Activated CD8-positive, alpha-beta T cell treated with anti-CD3 and anti-CD28 coated beads for 36 hours (primary cell): ENCODE measurements at regions not wholly inside any gene's neighbourhood (a gene's known extent, or its start where the extent isn't known, plus 50 kb on each side); places are given as distances from the start of the nearest gene placed in this dataset.

ENCODE experiments used
- ATAC-seq: fragments of 200-7000 bp; cut with Tn5 transposase; one replicate; pipeline ENCODE4 v1.10.0; 2021; ENCODE audit warnings: mild to moderate bottlenecking, moderate library complexity
- CTCF ChIA-PET: fragments of 350-600 bp; sonication (Branson Sonifier 250); formaldehyde crosslinking; loops from one replicate; lab custom pipeline; 2021; ENCODE audit warnings: antibody characterized with exemption; lab: Charles Lee
- POLR2A ChIA-PET: fragments of 350-600 bp; sonication (Branson Sonifier 250); formaldehyde crosslinking; loops from one replicate; lab custom pipeline; 2021; ENCODE audit warnings: antibody characterized with exemption; lab: Charles Lee
- DNase-seq: peaks from one replicate; pipeline ENCODE4 v3.0.0-alpha.2; 2020
- H3K27ac Mint-ChIP-seq: one replicate; pipeline ENCODE4 v1.8.0; 2021; ENCODE audit warnings: mild to moderate bottlenecking, mixed read lengths
- H3K27me3 Mint-ChIP-seq: one replicate; pipeline ENCODE4 v1.8.0; 2021; ENCODE audit warnings: mixed read lengths
- H3K36me3 Mint-ChIP-seq: one replicate; pipeline ENCODE4 v1.8.0; 2021; ENCODE audit warnings: low read depth, mixed read lengths
- H3K4me1 Mint-ChIP-seq: one replicate; pipeline ENCODE4 v1.8.0; 2021; ENCODE audit warnings: low read depth, mixed read lengths
- H3K4me3 Mint-ChIP-seq: one replicate; pipeline ENCODE4 v1.8.0; 2021; ENCODE audit warnings: mild to moderate bottlenecking, moderate library complexity, mixed read lengths
- H3K9me3 Mint-ChIP-seq: one replicate; pipeline ENCODE4 v1.8.0; 2021; ENCODE audit warnings: mixed read lengths
- CTCF ChIP-seq: fragments of 200-600 bp; IDR thresholded peaks from one replicate; pipeline ENCODE4 v1.8.0; 2022; ENCODE audit warnings: antibody characterized with exemption, mild to moderate bottlenecking
- intact Hi-C: fragments of 100-400 bp; cut with micrococcal nuclease; formaldehyde crosslinking; loops from one replicate; pipeline ENCODE4 v1.10.0; 2022

- no peak for DNase-seq
- POLR2A ChIA-PET, result no interaction called here
- Mint-ChIP-seq H3K27ac (no peak overlapping the region), H3K36me3 (no peaks in the 10 kb centered on the region), H3K27me3 (peaks cover 2% of the 10 kb centered on the region), H3K4me3 (no peak overlapping the region), H3K9me3 (peaks cover 2% of the 10 kb centered on the region), H3K4me1 (no peaks in the 10 kb centered on the region)
- intact Hi-C loops, result no loop called here
- CTCF ChIA-PET, result no interaction called here
- no peak for TF ChIP-seq CTCF
- no peak for ATAC-seq
Measured at GRCh38 chr2:793236-793635, 116.0 kb upstream of the TMEM18 start.

- Mint-ChIP-seq H3K4me3 (no peak overlapping the region), H3K27ac (no peak overlapping the region), H3K4me1 (no peaks in the 10 kb centered on the region), H3K27me3 (peaks cover 2% of the 10 kb centered on the region), H3K9me3 (peaks cover 2% of the 10 kb centered on the region), H3K36me3 (no peaks in the 10 kb centered on the region)
- ATAC-seq (no peak), DNase-seq (no peak)
- CTCF ChIA-PET, result no interaction called here
- TF ChIP-seq CTCF, result no peak
- intact Hi-C loops, result no loop called here
- POLR2A ChIA-PET, result no interaction called here
Measured at GRCh38 chr2:792687-793086, 115.5 kb upstream of the TMEM18 start.

- no peak overlapping the region for H3K27ac Mint-ChIP-seq
- peaks cover 2% of the 10 kb centered on the region for H3K9me3 Mint-ChIP-seq
- no peaks in the 10 kb centered on the region for H3K4me1 Mint-ChIP-seq
- no peaks in the 10 kb centered on the region for H3K36me3 Mint-ChIP-seq
- ATAC-seq (no peak), DNase-seq (no peak)
- H3K4me3 Mint-ChIP-seq, result no peak overlapping the region
- intact Hi-C loops, result no loop called here
- no peak for TF ChIP-seq CTCF
- CTCF ChIA-PET, result no interaction called here
- POLR2A ChIA-PET, result interaction anchor here (0.5 to 0.8 kb wide), 2 partner anchors 10 to 32 kb away, joined by 3 read pairs; no protein-coding TSS in a partner anchor
- H3K27me3 Mint-ChIP-seq, result peaks cover 2% of the 10 kb centered on the region
Measured at GRCh38 chr2:790634-791245, 113.5 kb upstream of the TMEM18 start.

GRCh38 chr2:790081-790480 lies 112.9 kb upstream of the TMEM18 start:
- TF ChIP-seq CTCF, result no peak
- DNase-seq (no peak), ATAC-seq (no peak)
- CTCF ChIA-PET, result no interaction called here
- intact Hi-C loops, result no loop called here
- Mint-ChIP-seq H3K4me3 (no peak overlapping the region), H3K4me1 (no peaks in the 10 kb centered on the region), H3K27me3 (peaks cover 2% of the 10 kb centered on the region), H3K9me3 (peaks cover 2% of the 10 kb centered on the region), H3K27ac (no peak overlapping the region), H3K36me3 (no peaks in the 10 kb centered on the region)
- POLR2A ChIA-PET, result interaction anchor here (0.8 kb wide), 1 partner anchor 9 kb away, joined by 3 read pairs; no protein-coding TSS in a partner anchor

GRCh38 chr2:789529-789928 lies 112.3 kb upstream of the TMEM18 start:
- DNase-seq (no peak), ATAC-seq (no peak)
- POLR2A ChIA-PET, result no interaction called here
- Mint-ChIP-seq H3K27me3 (peaks cover 1% of the 10 kb centered on the region), H3K4me3 (no peak overlapping the region), H3K36me3 (no peaks in the 10 kb centered on the region), H3K9me3 (peaks cover 2% of the 10 kb centered on the region), H3K4me1 (no peaks in the 10 kb centered on the region), H3K27ac (no peak overlapping the region)
- CTCF ChIA-PET, result no interaction called here
- TF ChIP-seq CTCF, result no peak
- intact Hi-C loops, result no loop called here
